ENCODE measurements at regions not wholly inside any gene's neighbourhood (a gene's known extent, or its start where the extent isn't known, plus 50 kb on each side); places are given as distances from the start of the nearest gene placed in this dataset.

- no peak for TF ChIP-seq CTCF (IDR thresholded peaks at IDR 0.05)
- TF ChIP-seq EZH2 (IDR thresholded peaks at IDR 0.05): no peak
- no peak for TF ChIP-seq EZH2phosphoT487 (IDR thresholded peaks at IDR 0.05)
Observed at GRCh38 chr7:124328774-124329173, 295.9 kb upstream of the TMEM229A start.
